ENCODE measurements at regions not wholly inside any gene's neighbourhood (a gene's known extent, or its start where the extent isn't known, plus 50 kb on each side); places are given as distances from the start of the nearest gene placed in this dataset.

DNA sequence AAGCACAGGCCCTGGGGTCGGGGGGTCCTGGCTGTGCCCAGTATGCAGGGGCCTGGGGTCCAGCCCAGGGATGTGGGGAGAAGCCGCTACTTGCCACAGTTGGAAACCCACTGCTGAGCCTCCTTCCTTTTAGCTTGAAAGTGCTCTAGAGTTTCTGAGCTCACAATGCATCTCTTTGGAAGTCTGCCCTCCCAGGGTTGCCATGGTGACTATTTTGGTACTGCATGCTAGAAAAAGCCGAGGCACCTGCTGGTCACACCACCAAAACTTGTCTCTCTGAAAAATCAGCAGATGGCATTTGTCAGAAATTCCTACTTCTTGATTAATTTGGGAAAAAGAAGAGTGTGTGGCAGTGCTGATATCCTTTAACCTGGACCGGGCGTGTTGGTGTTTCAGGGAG, 151.8 kb downstream of the SEC61B start:
- no peak for TF ChIP-seq POLR2A (IDR thresholded peaks at IDR 0.05)
- TF ChIP-seq, protein P1, sequence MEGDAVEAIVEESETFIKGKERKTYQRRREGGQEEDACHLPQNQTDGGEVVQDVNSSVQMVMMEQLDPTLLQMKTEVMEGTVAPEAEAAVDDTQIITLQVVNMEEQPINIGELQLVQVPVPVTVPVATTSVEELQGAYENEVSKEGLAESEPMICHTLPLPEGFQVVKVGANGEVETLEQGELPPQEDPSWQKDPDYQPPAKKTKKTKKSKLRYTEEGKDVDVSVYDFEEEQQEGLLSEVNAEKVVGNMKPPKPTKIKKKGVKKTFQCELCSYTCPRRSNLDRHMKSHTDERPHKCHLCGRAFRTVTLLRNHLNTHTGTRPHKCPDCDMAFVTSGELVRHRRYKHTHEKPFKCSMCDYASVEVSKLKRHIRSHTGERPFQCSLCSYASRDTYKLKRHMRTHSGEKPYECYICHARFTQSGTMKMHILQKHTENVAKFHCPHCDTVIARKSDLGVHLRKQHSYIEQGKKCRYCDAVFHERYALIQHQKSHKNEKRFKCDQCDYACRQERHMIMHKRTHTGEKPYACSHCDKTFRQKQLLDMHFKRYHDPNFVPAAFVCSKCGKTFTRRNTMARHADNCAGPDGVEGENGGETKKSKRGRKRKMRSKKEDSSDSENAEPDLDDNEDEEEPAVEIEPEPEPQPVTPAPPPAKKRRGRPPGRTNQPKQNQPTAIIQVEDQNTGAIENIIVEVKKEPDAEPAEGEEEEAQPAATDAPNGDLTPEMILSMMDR (IDR thresholded peaks at IDR 0.05) = no peak
- no peak for TF ChIP-seq EP300 (IDR thresholded peaks at IDR 0.05)
